A204.1 (cell line): ENCODE measurements at regions not wholly inside any gene's neighbourhood (a gene's known extent, or its start where the extent isn't known, plus 50 kb on each side); places are given as distances from the start of the nearest gene placed in this dataset.
"Not testable (repeated sequence)": the region's sequence is repeated elsewhere in the genome, so short reads cannot be mapped to it uniquely, and the experiment has no call there.

Source experiments
- FAIRE-seq: peaks from 2 replicates; lab custom pipeline; 2012; peaks lifted over from hg19 to GRCh38; lab: Jason Lieb, UNC

GRCh38 chrX:73943693-73944562 is 91.4 kb upstream of the XIST start:
- peak; percentile 30 for FAIRE-seq

GRCh38 chrX:73940893-73941470 is 88.5 kb upstream of the XIST start:
- no peak for FAIRE-seq

GRCh38 chrX:73937843-73938242 is 85.3 kb upstream of the XIST start:
- FAIRE-seq = not testable (repeated sequence)

- FAIRE-seq = no peak
These were observed 80.0 kb upstream of the XIST start for GRCh38 chrX:73932522-73932921.

- no peak for FAIRE-seq
These were observed 77.8 kb upstream of the XIST start for GRCh38 chrX:73930300-73930699.

GRCh38 chrX:73922856-73923455 is 70.4 kb upstream of the XIST start:
- no peak for FAIRE-seq

- FAIRE-seq = no peak
These were observed 64.6 kb upstream of the XIST start for GRCh38 chrX:73916931-73917667.

GRCh38 chrX:73916489-73916888 is 64.0 kb upstream of the XIST start:
- FAIRE-seq = no peak

- not testable (repeated sequence) for FAIRE-seq
These were observed 62.3 kb upstream of the XIST start for GRCh38 chrX:73914792-73915191.

- no peak for FAIRE-seq
These were observed 61.1 kb upstream of the XIST start for GRCh38 chrX:73913580-73913979.

- not testable (repeated sequence) for FAIRE-seq
These were observed 59.4 kb upstream of the XIST start for GRCh38 chrX:73911946-73912345.

- not testable (repeated sequence) for FAIRE-seq
These were observed 53.3 kb upstream of the XIST start for GRCh38 chrX:73905749-73906374.

- FAIRE-seq = no peak
These were observed 51.4 kb upstream of the XIST start for GRCh38 chrX:73903941-73904340.
